ENCODE measurements at regions not wholly inside any gene's neighbourhood (a gene's known extent, or its start where the extent isn't known, plus 50 kb on each side); places are given as distances from the start of the nearest gene placed in this dataset.

GRCh38 chr3:106930086-106930485, 447.2 kb upstream of the CCDC54 start:
- Histone ChIP-seq H3K36me3 (no peaks in the 10 kb centered on the region), H3K9me3 (peaks cover 0 to 4% (median 0%) of the 10 kb centered on the region in 3 donors), H3K27ac (no peak overlapping the region), H3K27me3 (no peaks in the 10 kb centered on the region), H3K4me1 (no peaks in the 10 kb centered on the region), H3K4me3 (no peak overlapping the region)
- no peak for DNase-seq
- no peak for TF ChIP-seq CTCF (IDR thresholded peaks at IDR 0.05)
- intact Hi-C loops (cut with DNase I; ENCODE audit: low total_unique reads): no loop called here

- no peak overlapping the region for H3K27ac ChIP-seq
- H3K9me3 ChIP-seq: peaks cover 0 to 4% (median 0%) of the 10 kb centered on the region in 3 donors
- intact Hi-C loops (cut with DNase I; ENCODE audit: low total_unique reads): no loop called here
- no peaks in the 10 kb centered on the region for H3K27me3 ChIP-seq
- no peak for TF ChIP-seq CTCF (IDR thresholded peaks at IDR 0.05)
- H3K4me1 ChIP-seq: no peaks in the 10 kb centered on the region
- no peaks in the 10 kb centered on the region for H3K36me3 ChIP-seq
- no peak for DNase-seq
- no peak overlapping the region for H3K4me3 ChIP-seq
Observed at GRCh38 chr3:106931904-106932303, 445.3 kb upstream of the CCDC54 start.

GRCh38 chr3:106936337-106936736, 440.9 kb upstream of the CCDC54 start:
- DNase-seq: no peak
- TF ChIP-seq CTCF (IDR thresholded peaks at IDR 0.05): no peak

GRCh38 chr3:106942051-106942450, 435.2 kb upstream of the CCDC54 start:
- Histone ChIP-seq H3K4me1 (no peaks in the 10 kb centered on the region), H3K27me3 (no peaks in the 10 kb centered on the region), H3K4me3 (no peak overlapping the region), H3K27ac (no peak overlapping the region), H3K36me3 (no peaks in the 10 kb centered on the region), H3K9me3 (no peaks in the 10 kb centered on the region)
- DNase-seq: no peak
- intact Hi-C loops (cut with DNase I; ENCODE audit: low total_unique reads): no loop called here
- TF ChIP-seq CTCF (IDR thresholded peaks at IDR 0.05): no peak

More at GRCh38 chr3:106936337-106936736, 440.9 kb upstream of the CCDC54 start:
- Histone ChIP-seq H3K4me1 (no peaks in the 10 kb centered on the region), H3K9me3 (peaks cover 0 to 4% (median 0%) of the 10 kb centered on the region in 3 donors), H3K27ac (no peak overlapping the region), H3K27me3 (no peaks in the 10 kb centered on the region), H3K4me3 (no peak overlapping the region), H3K36me3 (no peaks in the 10 kb centered on the region)
- intact Hi-C loops (cut with DNase I; ENCODE audit: low total_unique reads): no loop called here

- Histone ChIP-seq H3K4me3 (no peak overlapping the region), H3K4me1 (no peaks in the 10 kb centered on the region), H3K36me3 (no peaks in the 10 kb centered on the region), H3K27ac (no peak overlapping the region), H3K9me3 (no peaks in the 10 kb centered on the region), H3K27me3 (no peaks in the 10 kb centered on the region)
- DNase-seq: no peak
- intact Hi-C loops (cut with DNase I; ENCODE audit: low total_unique reads): no loop called here
- no peak for TF ChIP-seq CTCF (IDR thresholded peaks at IDR 0.05)
Observed at GRCh38 chr3:106943071-106943470, 434.2 kb upstream of the CCDC54 start.

GRCh38 chr3:106945435-106945834, 431.8 kb upstream of the CCDC54 start:
- intact Hi-C loops (cut with DNase I; ENCODE audit: low total_unique reads): no loop called here
- Histone ChIP-seq H3K4me3 (no peak overlapping the region), H3K4me1 (no peaks in the 10 kb centered on the region), H3K27ac (no peak overlapping the region), H3K27me3 (no peaks in the 10 kb centered on the region), H3K9me3 (no peaks in the 10 kb centered on the region), H3K36me3 (no peaks in the 10 kb centered on the region)
- no peak for TF ChIP-seq CTCF (IDR thresholded peaks at IDR 0.05)
- no peak for DNase-seq

Data from tibial artery (tissue), 4 donors.